DOHH2 (cell line): ENCODE measurements at regions not wholly inside any gene's neighbourhood (a gene's known extent, or its start where the extent isn't known, plus 50 kb on each side); places are given as distances from the start of the nearest gene placed in this dataset.

Experiments used
- H3F3A ChIP-seq: fragments of 200-600 bp; sonication (generic), shearing (Covaris generic); 2 replicates; pipeline ENCODE4 v1.6.0; 2016; ENCODE audit warnings: antibody characterized with exemption, mild to moderate bottlenecking; ENCODE audit not compliant: control insufficient read depth, insufficient read depth
- H3K27ac ChIP-seq: fragments of 200-600 bp; sonication (generic); 2 replicates; pipeline ENCODE4 v1.5.1; 2014; ENCODE audit warnings: low read depth, mild to moderate bottlenecking, low read length, moderate library complexity
- H3K27me3 ChIP-seq: fragments of 200-600 bp; sonication (generic); 2 replicates; pipeline ENCODE4 v1.6.1; 2014; ENCODE audit warnings: mild to moderate bottlenecking, low read length, mixed read lengths; ENCODE audit not compliant: control insufficient read depth
- H3K36me3 ChIP-seq: fragments of 200-600 bp; sonication (generic); 2 replicates; pipeline ENCODE4 v1.6.1; 2014; ENCODE audit warnings: mild to moderate bottlenecking, low read length, moderate library complexity, mixed read lengths; ENCODE audit not compliant: control insufficient read depth
- H3K4me1 ChIP-seq: fragments of 200-600 bp; sonication (generic); 2 replicates; pipeline ENCODE4 v1.6.1; 2014; ENCODE audit warnings: mild to moderate bottlenecking, low read length, mixed read lengths; ENCODE audit not compliant: control insufficient read depth
- H3K4me2 ChIP-seq: fragments of 200-600 bp; sonication (generic); 2 replicates; pipeline ENCODE4 v1.6.0; 2014; ENCODE audit warnings: mild to moderate bottlenecking, low read length, moderate library complexity
- H3K4me3 ChIP-seq: fragments of 200-600 bp; sonication (generic); 2 replicates; pipeline ENCODE4 v1.5.1; 2014; ENCODE audit warnings: mild to moderate bottlenecking, low read length, mixed read lengths
- H3K79me2 ChIP-seq: fragments of 200-600 bp; sonication (generic); 2 replicates; pipeline ENCODE4 v1.6.1; 2014; ENCODE audit warnings: mild to moderate bottlenecking, low read length, mixed read lengths; ENCODE audit not compliant: control insufficient read depth
- H3K9me2 ChIP-seq: fragments of 200-600 bp; sonication (generic); replicated peaks from 2 replicates; pipeline ENCODE4 v1.6.1; 2014; ENCODE audit warnings: mild to moderate bottlenecking, low read length, mixed read lengths; ENCODE audit not compliant: control insufficient read depth
- H3K9me3 ChIP-seq: fragments of 200-600 bp; sonication (generic); 2 replicates; pipeline ENCODE4 v1.6.1; 2014; ENCODE audit warnings: antibody characterized with exemption, low read length, mixed read lengths; ENCODE audit not compliant: control insufficient read depth, insufficient read depth
- H4K20me1 ChIP-seq: fragments of 200-600 bp; sonication (generic); 2 replicates; pipeline ENCODE4 v1.6.0; 2014; ENCODE audit warnings: low read depth, mild to moderate bottlenecking, antibody characterized with exemption, low read length, moderate library complexity; ENCODE audit not compliant: control insufficient read depth, insufficient read depth
- CTCF ChIP-seq: fragments of 200-600 bp; sonication (generic); IDR thresholded peaks from one replicate; pipeline ENCODE4 v1.5.1; 2014; ENCODE audit warnings: antibody characterized with exemption, mild to moderate bottlenecking, low read depth, low read length; ENCODE audit not compliant: poor library complexity, severe bottlenecking
- EZH2phosphoT487 ChIP-seq: fragments of 200-600 bp; sonication (generic); IDR thresholded peaks from 2 replicates; pipeline ENCODE4 v1.6.1; 2017; ENCODE audit warnings: borderline replicate concordance, mild to moderate bottlenecking, antibody characterized with exemption, low read length, moderate library complexity, mixed read lengths

GRCh38 chr3:59514865-59515482 lies 465.1 kb upstream of the CFAP20DC start:
- Histone ChIP-seq H3K4me1 (no peaks in the 10 kb centered on the region), H3K4me2 (no peak overlapping the region), H3K27me3 (no peaks in the 10 kb centered on the region), H4K20me1 (no peaks in the 10 kb centered on the region), H3K4me3 (no peak overlapping the region), H3K79me2 (no peaks in the 10 kb centered on the region), H3F3A (no peaks in the 10 kb centered on the region), H3K27ac (no peak overlapping the region), H3K9me3 (no peaks in the 10 kb centered on the region), H3K9me2 (no peaks in the 10 kb centered on the region), H3K36me3 (no peaks in the 10 kb centered on the region)
- no peak for TF ChIP-seq EZH2phosphoT487
- TF ChIP-seq CTCF = no peak

GRCh38 chr3:59513570-59513969 lies 463.7 kb upstream of the CFAP20DC start:
- Histone ChIP-seq H3K79me2 (no peaks in the 10 kb centered on the region), H3K4me1 (no peaks in the 10 kb centered on the region), H3K27me3 (no peaks in the 10 kb centered on the region), H4K20me1 (no peaks in the 10 kb centered on the region), H3K9me3 (no peaks in the 10 kb centered on the region), H3F3A (no peaks in the 10 kb centered on the region), H3K9me2 (no peaks in the 10 kb centered on the region), H3K4me3 (no peak overlapping the region), H3K27ac (no peak overlapping the region), H3K4me2 (no peak overlapping the region), H3K36me3 (no peaks in the 10 kb centered on the region)
- no peak for TF ChIP-seq EZH2phosphoT487
- TF ChIP-seq CTCF = no peak

GRCh38 chr3:59512066-59512465 lies 462.2 kb upstream of the CFAP20DC start:
- H3K27ac ChIP-seq = no peak overlapping the region
- H3F3A ChIP-seq = no peaks in the 10 kb centered on the region
- H3K36me3 ChIP-seq = no peaks in the 10 kb centered on the region
- no peak for TF ChIP-seq CTCF
- no peak for TF ChIP-seq EZH2phosphoT487
- H3K79me2 ChIP-seq = no peaks in the 10 kb centered on the region
- no peaks in the 10 kb centered on the region for H3K4me1 ChIP-seq
- H3K9me2 ChIP-seq = no peaks in the 10 kb centered on the region
- no peaks in the 10 kb centered on the region for H3K27me3 ChIP-seq
- H3K4me3 ChIP-seq = no peak overlapping the region
- H3K9me3 ChIP-seq = no peaks in the 10 kb centered on the region; the same call in 1 of the 2 replicates
- no peaks in the 10 kb centered on the region for H4K20me1 ChIP-seq
- no peak overlapping the region for H3K4me2 ChIP-seq
